ENCODE measurements at regions not wholly inside any gene's neighbourhood (a gene's known extent, or its start where the extent isn't known, plus 50 kb on each side); places are given as distances from the start of the nearest gene placed in this dataset.
A peak's percentile ranks its signal among the peaks of the same experiment; 100 is the strongest.

- peaks cover 4% of the 10 kb centered on the region for H3K4me1 ChIP-seq (ENCODE audit: insufficient read depth, insufficient read length)
- H3K9ac ChIP-seq (ENCODE audit: insufficient read length, low read depth) = no peak overlapping the region
- no peak for DNase-seq (ENCODE audit: low read depth, low spot score)
Observed at GRCh38 chr12:108394196-108394595, 55.1 kb upstream of the CMKLR1 start.

GRCh38 chr12:108392284-108392683 is 53.2 kb upstream of the CMKLR1 start:
- no peak for DNase-seq (ENCODE audit: low read depth, low spot score)
- H3K9me3 ChIP-seq (ENCODE audit: insufficient read depth, low read length) = no peaks in the 10 kb centered on the region
- no peaks in the 10 kb centered on the region for H3K27me3 ChIP-seq (ENCODE audit: insufficient read depth, insufficient read length)
- no peak overlapping the region for H3K9ac ChIP-seq (ENCODE audit: insufficient read length, low read depth)
- TF ChIP-seq SUZ12 (IDR thresholded peaks at IDR 0.05; ENCODE audit: extremely low read depth, insufficient read depth, insufficient read length) (no peak), ZNF274 (IDR thresholded peaks at IDR 0.05; ENCODE audit: low read depth, low read length) (no peak), YY1 (IDR thresholded peaks at IDR 0.05; ENCODE audit: insufficient read depth, insufficient read length) (no peak)
- peaks cover 4% of the 10 kb centered on the region for H3K4me1 ChIP-seq (ENCODE audit: insufficient read depth, insufficient read length)
- H3K36me3 ChIP-seq (ENCODE audit: insufficient read depth, insufficient read length, low read length) = no peaks in the 10 kb centered on the region
- H3K4me3 ChIP-seq (ENCODE audit: insufficient read length, low read depth) = no peak overlapping the region

More at GRCh38 chr12:108394196-108394595, 55.1 kb upstream of the CMKLR1 start:
- Histone ChIP-seq H3K27me3 (ENCODE audit: insufficient read depth, insufficient read length) (no peaks in the 10 kb centered on the region), H3K4me3 (ENCODE audit: insufficient read length, low read depth) (no peak overlapping the region), H3K36me3 (ENCODE audit: insufficient read depth, insufficient read length, low read length) (no peaks in the 10 kb centered on the region), H3K9me3 (ENCODE audit: insufficient read depth, low read length) (no peaks in the 10 kb centered on the region)
- no peak for TF ChIP-seq SUZ12 (IDR thresholded peaks at IDR 0.05; ENCODE audit: extremely low read depth, insufficient read depth, insufficient read length)
- TF ChIP-seq YY1 (IDR thresholded peaks at IDR 0.05; ENCODE audit: insufficient read depth, insufficient read length) = no peak
- no peak for TF ChIP-seq ZNF274 (IDR thresholded peaks at IDR 0.05; ENCODE audit: low read depth, low read length)

- H3K4me3 ChIP-seq (ENCODE audit: insufficient read length, low read depth) = no peak overlapping the region
- H3K4me1 ChIP-seq (ENCODE audit: insufficient read depth, insufficient read length) = peaks cover 4% of the 10 kb centered on the region
- peak; percentile 51 for DNase-seq (ENCODE audit: low read depth, low spot score)
Observed at GRCh38 chr12:108390495-108391203, 51.5 kb upstream of the CMKLR1 start.

GRCh38 chr12:108389544-108389943 is 50.4 kb upstream of the CMKLR1 start:
- TF ChIP-seq SUZ12 (IDR thresholded peaks at IDR 0.05; ENCODE audit: extremely low read depth, insufficient read depth, insufficient read length) (no peak), ZNF274 (IDR thresholded peaks at IDR 0.05; ENCODE audit: low read depth, low read length) (no peak), YY1 (IDR thresholded peaks at IDR 0.05; ENCODE audit: insufficient read depth, insufficient read length) (no peak)
- H3K36me3 ChIP-seq (ENCODE audit: insufficient read depth, insufficient read length, low read length) = no peaks in the 10 kb centered on the region
- no peak for DNase-seq (ENCODE audit: low read depth, low spot score)
- 0 out of 2 replicates have a peak, but pooled peaks cover 3% of the 10 kb centered on the region for H3K9me3 ChIP-seq (ENCODE audit: insufficient read depth, low read length)
- H3K4me1 ChIP-seq (ENCODE audit: insufficient read depth, insufficient read length) = peaks cover 4% of the 10 kb centered on the region
- no peak overlapping the region for H3K4me3 ChIP-seq (ENCODE audit: insufficient read length, low read depth)
- H3K9ac ChIP-seq (ENCODE audit: insufficient read length, low read depth) = no peak overlapping the region
- H3K27me3 ChIP-seq (ENCODE audit: insufficient read depth, insufficient read length) = no peaks in the 10 kb centered on the region

More at GRCh38 chr12:108390495-108391203, 51.5 kb upstream of the CMKLR1 start:
- H3K9me3 ChIP-seq (ENCODE audit: insufficient read depth, low read length) = no peaks in the 10 kb centered on the region
- no peak overlapping the region for H3K9ac ChIP-seq (ENCODE audit: insufficient read length, low read depth)
- TF ChIP-seq ZNF274 (IDR thresholded peaks at IDR 0.05; ENCODE audit: low read depth, low read length) (no peak), YY1 (IDR thresholded peaks at IDR 0.05; ENCODE audit: insufficient read depth, insufficient read length) (no peak), SUZ12 (IDR thresholded peaks at IDR 0.05; ENCODE audit: extremely low read depth, insufficient read depth, insufficient read length) (no peak)
- H3K36me3 ChIP-seq (ENCODE audit: insufficient read depth, insufficient read length, low read length) = no peaks in the 10 kb centered on the region
- no peaks in the 10 kb centered on the region for H3K27me3 ChIP-seq (ENCODE audit: insufficient read depth, insufficient read length)
